ENCODE measurements at regions not wholly inside any gene's neighbourhood (a gene's known extent, or its start where the extent isn't known, plus 50 kb on each side); places are given as distances from the start of the nearest gene placed in this dataset.
"Not testable (repeated sequence)": the region's sequence is repeated elsewhere in the genome, so short reads cannot be mapped to it uniquely, and the experiment has no call there.

DNA sequence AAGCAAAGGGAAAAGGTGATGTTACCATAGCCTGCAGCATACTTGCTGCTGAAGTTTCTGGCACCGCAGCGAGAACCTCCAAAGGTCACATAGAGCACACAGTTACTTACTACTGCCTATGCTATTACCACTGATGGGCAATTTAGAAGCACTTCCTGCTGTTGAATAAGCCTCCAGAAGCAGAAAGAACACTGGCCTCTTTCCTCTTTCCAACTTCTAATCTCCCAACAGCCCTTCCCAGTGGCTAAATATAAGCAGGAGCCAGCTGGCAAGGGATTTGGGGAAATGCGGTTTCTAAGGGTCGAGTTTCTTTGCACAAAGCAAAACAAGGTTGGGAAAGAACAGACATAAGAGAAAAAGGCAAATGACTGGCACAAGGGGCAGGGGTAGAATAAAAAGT is 669.2 kb upstream of the ACO1 start:
- no peak for DNase-seq

DNA sequence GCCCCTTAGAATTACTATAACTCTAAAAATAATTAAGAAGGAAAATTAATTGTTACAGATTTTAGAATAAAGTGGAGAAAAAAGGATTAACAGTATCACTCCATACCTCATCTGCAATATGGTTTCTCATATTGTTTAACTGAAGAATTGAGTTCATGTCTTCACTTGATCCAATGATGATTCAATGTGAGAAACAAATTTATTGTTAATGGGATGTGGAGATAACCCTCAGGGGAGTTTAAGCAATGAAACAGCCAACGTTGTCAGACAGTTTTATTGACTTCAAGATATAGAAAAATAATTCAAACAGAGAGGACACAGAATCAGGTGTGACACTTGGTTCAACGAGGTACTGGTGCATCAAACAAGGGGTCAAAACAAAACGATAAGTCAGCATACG is 665.2 kb upstream of the ACO1 start:
- DNase-seq = no peak

DNA sequence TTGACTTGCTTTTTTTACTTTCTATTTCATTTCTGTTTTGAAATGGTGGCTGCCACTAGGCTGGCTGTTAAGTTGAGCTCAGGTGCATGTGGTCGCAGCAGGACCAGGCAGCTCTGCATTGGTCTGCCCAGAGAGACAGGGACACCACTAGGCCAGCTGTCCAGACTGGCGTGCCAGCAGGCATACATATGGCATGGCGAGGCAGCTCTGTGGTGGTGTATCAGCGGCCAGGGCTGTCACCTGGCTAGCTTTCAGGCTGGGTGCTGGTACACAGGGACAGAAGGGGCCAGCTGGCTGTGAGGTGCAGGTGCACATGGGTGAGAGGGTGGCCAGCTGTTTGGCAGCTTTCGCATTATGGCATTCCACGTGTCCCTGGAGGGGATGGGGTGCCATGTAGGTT is 654.0 kb upstream of the ACO1 start:
- DNase-seq = no peak

DNA sequence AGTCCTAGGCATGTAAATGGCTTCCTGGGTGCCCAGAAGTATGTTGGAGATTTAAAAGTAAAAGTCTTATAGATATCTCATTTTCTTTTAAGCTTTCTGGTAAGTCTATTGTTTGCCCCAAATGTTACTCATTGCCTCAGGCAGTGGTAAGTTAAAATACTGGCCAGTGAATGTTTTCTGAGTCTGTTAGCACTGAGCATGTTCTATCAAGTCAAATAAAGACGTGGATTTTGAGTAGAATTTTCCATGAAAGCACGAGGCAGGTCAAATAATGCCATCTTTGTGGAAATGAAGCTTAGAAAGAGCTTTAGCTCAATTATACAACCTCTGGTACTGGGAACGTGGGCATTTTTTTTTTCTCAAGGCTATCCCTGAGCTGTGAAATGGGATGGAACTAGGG is 651.3 kb upstream of the ACO1 start:
- DNase-seq = no peak

DNA sequence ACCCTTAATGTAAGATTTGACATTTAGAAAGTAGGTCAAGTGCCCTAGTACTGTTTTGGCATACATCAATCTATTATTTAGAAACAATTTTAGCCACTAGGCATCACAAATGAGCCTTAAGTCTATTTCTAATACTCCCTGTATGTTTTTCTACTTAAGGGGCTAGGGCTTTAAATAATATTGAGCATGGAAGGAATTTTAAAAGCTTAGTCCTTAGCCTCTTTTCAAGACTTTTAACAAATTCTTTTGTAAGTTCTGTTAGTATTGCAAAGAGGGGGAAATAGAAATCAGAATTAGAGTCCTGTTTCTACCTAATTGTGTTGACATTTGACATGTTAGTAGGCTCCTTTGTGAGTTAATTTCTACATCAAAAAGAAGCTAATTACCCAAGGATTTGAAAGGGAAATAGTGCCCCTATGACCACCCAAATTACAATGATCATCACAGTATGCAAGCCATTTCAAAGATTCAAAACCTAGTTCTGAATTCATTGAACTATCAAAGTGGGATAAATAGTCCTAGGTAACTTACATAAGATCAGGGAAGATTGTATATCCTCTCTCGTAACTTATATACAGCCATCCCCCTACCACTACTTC is 647.8 kb upstream of the ACO1 start:
- no peak for DNase-seq

DNA sequence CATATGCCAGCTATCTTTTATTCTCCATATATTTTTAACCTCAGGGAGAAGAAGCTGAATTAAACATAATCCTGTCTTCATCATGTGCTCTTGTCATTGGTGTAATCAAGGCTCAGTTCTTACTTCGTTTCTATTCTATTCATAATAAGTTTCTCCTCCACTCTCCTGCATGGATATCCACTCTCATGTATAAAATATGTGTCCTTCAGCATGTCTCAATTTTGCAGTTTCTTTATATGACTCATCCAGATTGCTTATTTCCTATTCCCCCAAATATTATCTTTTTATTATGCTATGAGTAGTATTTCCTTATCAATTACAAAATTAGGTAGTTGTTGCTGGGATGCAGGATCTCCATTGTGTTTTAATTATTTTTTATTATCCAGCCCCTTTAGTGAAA is 643.7 kb upstream of the ACO1 start:
- DNase-seq = no peak

DNA sequence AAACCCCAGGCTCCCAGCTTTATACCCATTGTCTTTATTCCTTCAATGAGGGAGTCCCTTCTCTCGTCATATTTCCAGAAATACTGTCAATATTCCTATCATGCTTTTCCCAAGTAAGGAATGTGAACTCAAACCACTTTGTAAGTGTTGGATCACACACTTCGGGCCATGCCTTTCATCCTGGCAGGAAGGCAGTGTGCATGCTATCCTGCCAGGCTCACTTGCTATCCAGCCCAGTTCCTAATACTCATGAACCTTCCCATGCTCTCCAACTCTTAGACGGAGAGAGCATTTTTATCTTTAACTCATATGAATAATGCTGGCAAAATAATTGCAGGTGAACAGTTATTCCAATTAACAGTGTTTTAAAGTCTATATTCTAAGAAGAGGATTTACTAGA is 639.9 kb upstream of the ACO1 start:
- DNase-seq = no peak

DNA sequence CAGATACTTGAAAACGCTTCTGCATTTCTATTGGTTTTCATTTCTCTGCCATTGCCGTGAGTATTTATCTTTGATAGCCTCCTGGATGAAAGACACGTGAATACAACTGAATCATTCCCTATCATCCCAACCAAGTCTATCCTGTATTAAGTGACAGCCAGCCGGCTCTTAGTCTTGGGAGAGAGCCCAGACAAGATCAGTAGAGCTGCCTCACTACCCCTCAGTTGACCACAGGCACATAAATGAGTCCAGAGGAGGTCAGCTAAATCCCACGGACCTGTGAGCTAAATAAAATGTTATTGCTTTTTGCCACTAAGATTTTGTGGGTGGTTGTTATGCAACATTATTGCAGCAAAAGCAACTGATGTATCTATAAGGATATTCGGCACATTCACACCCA is 639.0 kb upstream of the ACO1 start:
- DNase-seq = no peak

DNA sequence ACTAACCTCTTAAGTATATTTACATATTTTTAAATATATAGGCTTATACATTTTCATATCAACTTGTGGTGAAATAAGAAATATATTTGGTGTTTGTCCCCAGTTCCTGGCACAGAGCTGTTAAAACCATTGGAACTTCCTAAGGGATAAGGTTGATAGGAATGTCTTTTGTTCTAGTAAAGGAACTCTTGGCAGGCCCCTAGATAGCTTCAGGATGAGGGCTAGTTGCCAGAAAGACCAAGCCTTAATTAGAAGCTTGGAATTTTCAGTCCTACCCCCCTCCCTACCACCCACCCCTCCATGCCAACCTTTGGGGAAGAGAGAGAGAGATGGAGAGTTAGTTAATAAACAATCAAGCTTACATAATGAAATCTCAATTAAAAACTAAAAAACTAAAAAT is 638.6 kb upstream of the ACO1 start:
- DNase-seq = no peak

DNA sequence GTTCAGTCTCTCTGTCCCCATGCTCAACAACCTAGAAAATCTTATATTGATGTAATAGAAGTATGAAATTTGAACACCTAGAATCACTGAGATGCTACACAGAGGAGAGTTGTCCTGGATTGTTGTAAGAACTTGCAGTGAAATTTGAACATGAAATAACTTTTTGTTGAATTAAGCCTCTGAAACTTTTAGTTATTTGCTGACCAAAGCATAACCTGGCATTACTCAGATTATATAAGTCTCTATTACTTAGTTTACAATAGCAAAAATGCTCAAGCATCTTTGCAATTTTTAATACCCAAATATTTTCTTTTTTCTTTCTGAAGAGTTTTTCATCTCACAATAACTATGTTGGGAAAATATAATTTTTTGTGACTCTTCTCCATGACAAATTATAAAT is 630.7 kb upstream of the ACO1 start:
- no peak for DNase-seq

DNA sequence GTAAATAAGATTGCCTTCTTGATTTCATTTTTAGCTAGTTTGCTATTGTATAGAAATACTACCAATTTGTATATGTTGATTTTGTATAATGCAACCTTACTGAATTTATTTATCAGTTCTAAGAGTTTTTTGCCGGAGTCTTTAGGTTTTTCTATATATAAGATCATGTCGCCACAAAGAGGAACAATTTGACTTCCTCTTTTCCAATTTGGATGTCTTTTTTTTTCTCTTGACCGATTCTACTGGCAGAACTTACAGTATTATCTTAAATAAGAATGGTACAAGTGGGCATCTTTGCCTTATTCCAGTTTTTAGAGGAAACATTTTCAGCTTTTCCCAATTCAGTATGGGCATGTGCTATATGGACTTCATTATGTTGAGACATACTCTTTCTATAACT is 624.7 kb upstream of the ACO1 start:
- no peak for DNase-seq

DNA sequence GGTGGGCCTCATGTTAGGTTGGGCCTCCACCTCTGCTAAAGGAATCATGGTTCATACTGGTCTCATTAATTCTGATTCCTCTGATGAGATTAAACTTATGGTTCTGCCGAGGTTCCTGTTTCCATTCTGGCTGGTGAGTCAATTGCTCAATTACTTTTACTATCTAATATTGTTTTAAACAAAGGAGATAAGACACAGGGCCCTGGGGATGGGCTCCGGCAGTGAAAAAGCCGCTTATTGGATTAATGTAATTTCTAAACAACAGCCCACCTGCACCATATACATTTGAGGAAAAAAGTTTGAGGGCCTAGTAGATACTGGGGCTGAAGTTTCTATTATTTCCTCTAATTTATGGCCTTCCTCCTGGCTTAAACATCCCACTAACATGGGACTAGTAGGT is 610.4 kb upstream of the ACO1 start:
- not testable (repeated sequence) for DNase-seq

DNA sequence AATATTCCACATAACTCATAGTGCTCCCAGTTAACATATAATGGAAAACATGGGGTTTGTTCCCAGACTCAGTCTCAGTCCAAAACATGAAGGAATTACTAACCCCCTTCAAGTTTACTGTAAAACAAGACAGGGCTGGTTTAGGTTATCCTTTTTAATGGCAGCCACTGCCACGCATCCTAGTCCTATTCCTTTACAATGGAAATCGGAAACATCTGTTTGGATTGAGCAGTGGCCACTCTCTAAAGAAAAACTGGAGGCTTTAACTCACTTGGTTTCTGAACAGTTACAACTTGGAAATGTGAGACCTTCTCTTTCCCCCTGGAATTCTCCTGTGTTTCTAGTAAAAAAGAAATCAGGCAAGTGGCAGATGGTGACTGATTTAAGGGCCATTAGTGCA is 609.9 kb upstream of the ACO1 start:
- DNase-seq = no peak

DNA sequence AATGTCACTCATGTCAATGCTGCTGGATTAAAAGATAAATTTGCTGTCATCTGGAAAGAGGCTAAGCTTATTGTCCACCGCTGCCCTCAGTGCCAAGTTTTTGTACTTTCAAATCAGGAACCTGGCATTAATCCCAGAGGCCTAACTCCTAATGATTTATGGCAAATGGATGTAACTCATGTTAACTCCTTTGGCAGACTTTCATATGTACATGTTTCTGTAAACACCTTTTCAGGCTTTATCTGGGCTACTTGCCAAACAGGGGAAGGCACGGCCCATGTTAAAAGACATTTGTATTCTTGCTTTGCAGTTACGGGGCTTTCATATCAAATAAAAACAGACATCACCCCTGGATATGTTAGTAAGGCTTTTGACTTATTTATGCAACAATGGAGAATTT is 608.0 kb upstream of the ACO1 start:
- no peak for DNase-seq

DNA sequence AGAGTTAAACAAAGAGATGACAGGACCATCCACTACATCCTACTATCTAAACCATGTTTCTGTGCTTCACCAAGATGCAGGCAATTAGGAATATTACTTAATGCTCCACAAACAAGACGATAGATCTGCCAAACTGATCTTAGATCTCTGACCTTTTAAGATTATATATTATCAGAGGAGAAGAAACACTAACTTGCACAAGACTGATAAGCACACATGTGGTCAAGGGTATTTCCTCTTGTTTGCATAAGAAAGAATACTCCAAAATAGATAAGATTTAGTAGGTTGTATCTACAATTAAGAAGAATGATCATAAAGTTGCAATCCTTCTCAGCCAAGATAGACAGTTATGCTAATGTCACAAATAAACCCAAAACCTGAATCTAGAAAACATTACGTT is 601.0 kb upstream of the ACO1 start:
- peak; percentile 10 for DNase-seq

DNA sequence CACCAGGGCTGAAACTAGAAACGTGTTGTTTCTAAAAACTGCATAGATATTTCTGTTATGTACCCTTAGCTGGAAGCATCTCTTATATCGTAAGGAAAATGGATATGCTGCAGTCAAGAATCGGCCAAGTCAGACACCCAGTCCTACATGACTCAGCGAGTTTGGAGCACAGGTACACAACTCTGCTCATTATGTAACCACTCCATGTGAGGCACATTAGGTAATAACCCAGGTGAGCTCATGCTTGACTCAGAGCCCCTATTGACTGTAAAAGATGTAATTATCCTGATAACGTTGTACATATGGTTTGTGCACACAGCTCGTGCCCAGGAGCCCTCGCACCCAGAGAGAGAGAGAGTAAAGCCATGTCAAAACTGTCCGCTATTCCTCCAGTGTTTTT is 593.7 kb upstream of the ACO1 start:
- no peak for DNase-seq

DNA sequence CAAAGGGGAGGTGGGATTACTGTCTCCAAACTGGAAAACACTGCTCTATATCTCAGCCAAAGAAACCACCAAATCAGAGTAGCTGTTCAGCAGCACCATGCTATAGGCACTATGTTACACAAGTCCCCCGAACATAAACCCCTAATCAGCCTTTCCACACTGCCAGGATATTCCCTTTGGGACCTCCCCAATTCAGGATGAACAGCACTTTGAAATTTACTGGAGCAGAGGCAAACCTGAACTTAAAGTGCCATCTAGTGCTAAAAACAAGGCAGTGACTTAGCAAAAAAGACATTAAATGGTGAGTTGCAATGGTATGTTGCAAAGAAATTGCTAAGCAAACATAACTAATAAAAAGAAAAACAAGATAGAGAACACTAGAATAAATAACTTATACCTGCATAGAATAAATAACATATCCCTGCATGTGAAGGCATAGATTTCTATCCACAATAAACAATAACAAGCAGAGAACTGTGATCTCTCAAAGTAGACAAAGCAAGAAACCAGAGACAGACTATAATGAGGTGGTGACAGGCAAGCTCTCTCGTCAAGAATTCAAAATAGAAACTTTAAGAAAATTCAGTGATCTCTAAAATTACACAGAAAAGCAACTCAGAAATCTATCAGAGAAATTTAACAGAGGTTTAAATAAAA is 584.4 kb upstream of the ACO1 start:
- peak; percentile 3 for DNase-seq

DNA sequence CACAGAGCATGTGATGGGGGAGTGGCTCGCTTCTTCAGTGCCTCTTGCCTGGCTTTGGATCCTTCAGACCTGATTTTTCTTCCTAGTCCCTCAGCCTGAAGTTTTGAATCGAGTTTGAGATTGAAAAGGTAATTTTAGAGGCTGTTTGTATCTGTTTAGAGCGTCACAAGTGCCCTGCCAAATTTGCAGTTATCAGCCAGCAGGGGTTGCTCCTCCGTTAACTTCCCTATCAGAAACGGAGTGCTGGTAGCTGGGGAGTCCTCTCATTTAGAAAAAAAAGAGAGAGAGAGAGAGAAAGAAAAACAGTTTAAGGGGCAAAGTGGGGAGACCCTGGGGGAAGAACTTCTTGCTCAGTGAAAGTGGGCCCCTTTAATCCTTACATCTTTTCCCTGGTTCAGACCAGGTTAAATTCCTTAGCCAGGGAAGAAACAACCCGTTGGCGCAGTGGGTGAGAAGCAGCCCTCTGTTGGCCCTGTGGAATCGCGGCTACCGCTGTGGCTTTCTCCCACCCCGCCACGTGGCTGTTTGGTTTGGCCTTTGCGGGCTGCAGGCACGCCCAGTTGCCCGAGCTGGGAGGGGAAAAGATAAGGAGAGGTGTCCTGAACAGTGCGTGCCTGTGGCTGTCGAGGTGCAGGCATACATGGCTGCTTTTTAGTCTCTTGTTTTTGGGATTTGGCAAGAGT is 576.7 kb upstream of the ACO1 start:
- no peak for DNase-seq

DNA sequence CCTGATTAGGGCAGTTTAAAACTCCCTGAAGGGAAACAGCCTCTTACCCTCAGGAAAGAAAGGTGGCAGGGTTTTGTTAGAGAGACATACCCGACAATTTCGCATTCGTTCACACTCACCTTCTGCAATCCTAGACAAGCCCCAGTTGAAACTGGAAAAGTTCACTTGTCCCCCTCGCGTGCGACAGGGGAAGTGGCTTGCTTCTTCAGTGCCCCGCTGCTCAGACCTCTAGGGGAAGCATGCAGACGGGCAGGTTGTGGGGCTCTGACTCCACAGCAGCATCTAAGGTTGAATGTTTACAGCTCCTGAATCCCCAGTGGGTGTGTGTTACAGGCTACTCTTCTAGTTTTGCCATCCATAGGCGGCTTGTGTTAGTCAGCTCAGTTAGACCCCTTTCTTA is 575.7 kb upstream of the ACO1 start:
- no peak for DNase-seq

DNA sequence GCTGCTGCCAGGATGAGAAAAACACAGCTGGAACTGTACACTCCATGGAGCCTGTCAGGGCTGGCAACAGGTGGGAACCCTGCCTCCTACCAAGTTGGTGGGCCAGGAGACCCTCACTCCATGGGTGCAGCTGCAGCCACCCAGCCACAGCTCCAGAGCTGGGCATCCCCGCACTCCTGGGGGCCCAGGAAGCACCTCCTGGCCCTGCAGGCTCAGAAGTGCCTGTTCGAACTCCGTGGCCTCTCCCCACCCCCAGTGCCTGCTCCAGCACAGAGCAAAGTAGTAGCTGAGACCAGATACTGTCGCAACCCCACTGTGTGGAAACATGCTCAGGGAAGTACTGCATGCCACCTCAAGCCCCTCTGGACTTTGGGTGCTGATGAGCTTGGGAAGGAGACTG is 564.0 kb upstream of the ACO1 start:
- no peak for DNase-seq

DNA sequence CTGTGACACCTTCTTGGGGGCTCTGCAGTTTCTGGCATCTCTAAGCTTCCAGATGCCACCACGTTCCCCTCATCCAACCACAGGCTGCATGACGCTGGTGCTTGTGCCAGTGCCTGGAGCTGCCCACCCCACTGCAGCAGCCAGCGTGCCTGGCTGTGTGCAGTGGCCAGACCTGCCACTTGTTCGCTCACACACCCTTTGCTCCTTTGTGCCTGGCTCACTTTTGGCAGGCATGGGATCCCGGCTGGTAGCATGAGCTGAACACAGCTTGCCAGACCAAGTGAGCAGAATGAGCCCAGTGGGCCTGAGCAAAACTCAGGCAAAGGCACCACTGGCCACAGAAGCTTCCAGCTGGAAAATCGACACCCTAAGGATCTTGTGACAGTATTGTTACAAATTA is 562.9 kb upstream of the ACO1 start:
- no peak for DNase-seq

DNA sequence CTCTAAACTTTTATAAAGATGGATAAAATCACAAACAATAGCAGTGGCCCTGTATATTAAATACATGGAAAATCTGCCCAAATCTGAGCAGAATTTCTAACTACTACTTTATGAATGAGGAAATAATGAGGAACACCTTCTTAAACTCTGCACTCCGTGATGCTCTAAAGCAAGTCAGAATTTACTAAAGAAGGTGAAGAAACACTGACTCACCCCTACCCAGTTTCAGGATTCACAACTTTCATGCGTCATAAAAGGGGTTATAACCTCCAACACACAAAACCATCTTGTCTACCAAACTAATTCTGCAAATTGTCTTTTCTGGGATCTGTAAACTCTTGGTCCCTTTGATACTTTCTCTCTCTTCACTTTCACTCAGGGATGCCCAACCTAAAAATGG is 561.1 kb upstream of the ACO1 start:
- no peak for DNase-seq

DNA sequence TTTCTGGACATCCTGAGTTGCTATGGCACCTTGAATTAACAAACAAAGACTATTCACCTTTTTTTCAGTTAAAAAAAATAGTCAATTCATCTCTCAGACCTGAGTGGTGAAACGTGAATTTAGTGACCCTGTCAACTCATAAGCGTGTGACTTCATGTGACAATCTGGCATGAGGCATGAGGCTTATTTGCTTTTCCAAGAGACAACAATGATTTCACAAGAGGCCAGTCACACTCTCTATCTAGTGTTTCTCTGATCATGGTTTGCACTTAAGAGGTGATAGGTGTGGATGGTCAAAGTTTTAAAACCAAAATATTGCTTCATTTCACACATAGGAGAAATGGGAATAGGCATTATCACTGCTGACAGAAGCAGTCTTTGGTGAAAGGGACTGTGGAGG is 559.6 kb upstream of the ACO1 start:
- DNase-seq = no peak

DNA sequence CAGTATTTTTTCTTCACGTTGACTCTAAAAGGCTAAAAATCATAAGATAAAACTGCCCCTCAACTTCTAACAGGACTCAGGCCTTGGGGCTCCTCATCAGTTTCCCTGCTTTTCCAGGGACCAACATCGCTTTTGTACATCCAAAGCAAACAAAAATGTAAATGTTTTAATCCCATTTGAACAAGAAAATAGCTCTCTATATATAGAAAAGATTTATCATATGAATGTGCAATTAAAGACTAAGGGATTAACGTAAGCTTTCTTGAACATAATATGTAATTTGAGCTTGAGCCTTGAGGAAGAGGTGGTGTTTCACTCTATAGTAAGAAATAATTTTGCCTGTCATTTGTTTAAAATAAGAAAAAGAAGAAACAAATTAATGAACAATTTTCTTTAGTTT is 547.2 kb upstream of the ACO1 start:
- DNase-seq = no peak

DNA sequence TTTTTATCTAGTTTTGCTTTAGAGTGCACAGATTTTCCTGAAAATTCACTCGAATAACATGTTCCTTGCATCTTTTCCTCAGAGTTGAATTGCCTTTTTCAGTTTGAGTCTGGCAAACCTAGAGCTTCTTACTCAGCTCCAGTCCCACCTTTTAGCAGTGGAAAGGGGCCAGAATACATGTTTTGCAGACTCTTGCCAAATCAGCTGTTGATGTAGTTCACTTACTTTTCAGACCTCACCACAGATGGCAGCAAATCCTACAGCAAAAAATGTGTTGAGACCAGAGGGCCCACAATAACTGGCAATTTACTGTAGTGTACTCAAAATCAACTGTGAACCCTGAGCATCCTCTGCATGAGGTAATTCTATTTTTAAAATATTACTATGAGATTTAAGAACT is 545.2 kb upstream of the ACO1 start:
- no peak for DNase-seq
